ENCODE measurements at regions not wholly inside any gene's neighbourhood (a gene's known extent, or its start where the extent isn't known, plus 50 kb on each side); places are given as distances from the start of the nearest gene placed in this dataset.
"Not testable (repeated sequence)": the region's sequence is repeated elsewhere in the genome, so short reads cannot be mapped to it uniquely, and the experiment has no call there.

DNA sequence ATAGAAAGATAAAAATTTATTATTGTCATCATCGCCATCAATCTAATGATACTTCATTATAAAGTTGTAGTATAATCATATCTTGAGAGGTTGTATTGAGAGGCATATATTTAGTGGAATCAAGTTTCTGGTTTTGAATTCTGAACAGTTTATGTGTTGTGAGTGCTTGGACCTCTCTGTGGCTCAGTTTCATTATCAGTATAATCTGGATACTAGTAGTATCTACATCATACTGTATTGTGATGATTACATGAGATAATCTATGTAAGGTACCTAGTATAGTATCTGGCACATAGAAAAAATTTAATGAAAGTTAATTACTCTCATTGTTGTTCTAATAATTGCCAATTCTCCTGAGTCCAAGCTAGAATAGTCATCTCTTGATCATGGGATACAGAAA is 161.2 kb upstream of the UBQLN2 start:
- Histone ChIP-seq H3K4me1 (ENCODE audit: insufficient read depth, low read length) (peaks cover 5% of the 10 kb centered on the region), H3K4me3 (ENCODE audit: low read length) (no peak overlapping the region), H3K27me3 (ENCODE audit: control insufficient read depth in 1 of 2, insufficient read depth in 2 of 2, low read length in 2 of 2) (no peaks in the 10 kb centered on the region), H3K36me3 (ENCODE audit: insufficient read depth, low read length) (no peaks in the 10 kb centered on the region), H3K27ac (ENCODE audit: low read depth in 1 of 2, low read length in 2 of 2) (no peak overlapping the region), H3K9me3 (ENCODE audit: control insufficient read depth in 1 of 2, insufficient read depth in 1 of 2, low read length in 2 of 2) (no peaks in the 10 kb centered on the region)
- no peak for ATAC-seq (ENCODE audit: poor library complexity)
- no peak overlapping the region for H3K27ac Mint-ChIP-seq
- peaks cover 29% of the 10 kb centered on the region for H3K4me1 Mint-ChIP-seq (ENCODE audit: low read depth)
- no peaks in the 10 kb centered on the region for H3K9me3 Mint-ChIP-seq
- TF ChIP-seq, protein P1, sequence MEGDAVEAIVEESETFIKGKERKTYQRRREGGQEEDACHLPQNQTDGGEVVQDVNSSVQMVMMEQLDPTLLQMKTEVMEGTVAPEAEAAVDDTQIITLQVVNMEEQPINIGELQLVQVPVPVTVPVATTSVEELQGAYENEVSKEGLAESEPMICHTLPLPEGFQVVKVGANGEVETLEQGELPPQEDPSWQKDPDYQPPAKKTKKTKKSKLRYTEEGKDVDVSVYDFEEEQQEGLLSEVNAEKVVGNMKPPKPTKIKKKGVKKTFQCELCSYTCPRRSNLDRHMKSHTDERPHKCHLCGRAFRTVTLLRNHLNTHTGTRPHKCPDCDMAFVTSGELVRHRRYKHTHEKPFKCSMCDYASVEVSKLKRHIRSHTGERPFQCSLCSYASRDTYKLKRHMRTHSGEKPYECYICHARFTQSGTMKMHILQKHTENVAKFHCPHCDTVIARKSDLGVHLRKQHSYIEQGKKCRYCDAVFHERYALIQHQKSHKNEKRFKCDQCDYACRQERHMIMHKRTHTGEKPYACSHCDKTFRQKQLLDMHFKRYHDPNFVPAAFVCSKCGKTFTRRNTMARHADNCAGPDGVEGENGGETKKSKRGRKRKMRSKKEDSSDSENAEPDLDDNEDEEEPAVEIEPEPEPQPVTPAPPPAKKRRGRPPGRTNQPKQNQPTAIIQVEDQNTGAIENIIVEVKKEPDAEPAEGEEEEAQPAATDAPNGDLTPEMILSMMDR (IDR thresholded peaks at IDR 0.05): no peak
- ChIA-PET POLR2A (no interaction called here), CTCF (no interaction called here)
- intact Hi-C loops (cut with DNase I, micrococcal nuclease): no loop called here
- H3K4me3 Mint-ChIP-seq: no peak overlapping the region
- peaks cover 4% of the 10 kb centered on the region for H3K36me3 Mint-ChIP-seq (ENCODE audit: low read depth)
- DNase-seq: no peak
- H3K27me3 Mint-ChIP-seq: no peaks in the 10 kb centered on the region

DNA sequence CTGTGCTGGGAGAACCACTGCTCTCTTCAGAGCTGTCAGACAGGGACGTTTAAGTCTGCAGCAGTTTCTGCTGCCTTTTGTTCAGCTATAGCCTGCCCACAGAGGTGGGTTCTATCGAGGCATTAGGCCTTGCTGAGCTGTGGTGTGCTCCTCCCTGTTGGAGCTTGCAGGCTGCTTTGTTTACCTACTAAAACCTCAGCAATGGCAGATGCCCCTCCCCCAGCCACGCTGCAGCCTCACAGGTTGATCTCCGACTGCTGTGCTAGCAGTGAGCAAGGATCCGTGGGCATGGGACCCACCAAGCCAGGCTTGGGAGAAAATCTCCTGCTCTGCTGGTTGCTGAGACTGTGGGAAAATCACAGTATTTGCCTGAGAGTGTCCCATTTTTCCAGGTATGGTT is 133.8 kb upstream of the UBQLN2 start:
- peak in 1 of 14 experiments; percentile 32 for DNase-seq
- H3K27ac Mint-ChIP-seq: no peak overlapping the region
- H3K4me1 Mint-ChIP-seq (ENCODE audit: low read depth): peaks cover 3% of the 10 kb centered on the region
- H3K4me3 ChIP-seq (ENCODE audit: low read length): no peak overlapping the region
- no peaks in the 10 kb centered on the region for H3K27me3 Mint-ChIP-seq
- H3K4me1 ChIP-seq (ENCODE audit: insufficient read depth, low read length): peaks cover 4% of the 10 kb centered on the region
- ATAC-seq (ENCODE audit: poor library complexity): no peak
- H3K36me3 Mint-ChIP-seq (ENCODE audit: low read depth): peaks cover 14% of the 10 kb centered on the region
- TF ChIP-seq, protein P1 (IDR thresholded peaks at IDR 0.05): no peak
- H3K27ac ChIP-seq (ENCODE audit: low read depth in 1 of 2, low read length in 2 of 2): no peak overlapping the region
- H3K9me3 ChIP-seq (ENCODE audit: control insufficient read depth in 1 of 2, insufficient read depth in 1 of 2, low read length in 2 of 2): no peaks in the 10 kb centered on the region
- H3K27me3 ChIP-seq (ENCODE audit: control insufficient read depth in 1 of 2, insufficient read depth in 2 of 2, low read length in 2 of 2): no peaks in the 10 kb centered on the region
- intact Hi-C loops (cut with DNase I, micrococcal nuclease): no loop called here
- no peaks in the 10 kb centered on the region for H3K9me3 Mint-ChIP-seq
- POLR2A ChIA-PET: no interaction called here
- H3K36me3 ChIP-seq (ENCODE audit: insufficient read depth, low read length): no peaks in the 10 kb centered on the region
- no peak overlapping the region for H3K4me3 Mint-ChIP-seq
- CTCF ChIA-PET: no interaction called here

DNA sequence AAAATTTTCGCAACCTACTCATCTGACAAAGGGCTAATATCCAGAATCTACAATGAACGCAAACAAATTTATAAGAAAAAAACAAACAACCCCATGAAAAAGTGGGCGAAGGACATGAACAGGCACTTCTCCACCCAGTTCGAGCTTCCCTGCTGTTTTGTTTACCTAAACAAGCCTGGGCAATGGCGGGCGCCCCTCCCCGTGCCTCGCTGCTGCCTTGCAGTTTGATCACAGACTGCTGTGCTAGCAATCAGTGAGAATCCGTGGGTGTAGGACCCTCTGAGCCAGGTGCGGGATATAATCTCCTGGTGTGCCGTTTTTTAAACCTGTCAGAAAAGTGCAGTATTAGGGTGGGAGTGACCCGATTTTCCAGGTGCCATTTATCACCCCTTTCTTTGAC is 111.4 kb upstream of the UBQLN2 start:
- intact Hi-C loops (cut with DNase I, micrococcal nuclease); H3K27ac ChIP-seq (ENCODE audit: low read depth in 1 of 2, low read length in 2 of 2); ATAC-seq (ENCODE audit: poor library complexity); DNase-seq; CTCF ChIA-PET; H3K4me3 ChIP-seq (ENCODE audit: low read length); H3K27me3 ChIP-seq (ENCODE audit: control insufficient read depth in 1 of 2, insufficient read depth in 2 of 2, low read length in 2 of 2); H3K4me3 Mint-ChIP-seq; H3K4me1 Mint-ChIP-seq (ENCODE audit: low read depth); H3K9me3 ChIP-seq (ENCODE audit: control insufficient read depth in 1 of 2, insufficient read depth in 1 of 2, low read length in 2 of 2); H3K9me3 Mint-ChIP-seq; H3K27me3 Mint-ChIP-seq; H3K27ac Mint-ChIP-seq; POLR2A ChIA-PET; H3K4me1 ChIP-seq (ENCODE audit: insufficient read depth, low read length); H3K36me3 ChIP-seq (ENCODE audit: insufficient read depth, low read length): not testable (repeated sequence)
- peaks cover 20% of the 10 kb centered on the region for H3K36me3 Mint-ChIP-seq (ENCODE audit: low read depth)

DNA sequence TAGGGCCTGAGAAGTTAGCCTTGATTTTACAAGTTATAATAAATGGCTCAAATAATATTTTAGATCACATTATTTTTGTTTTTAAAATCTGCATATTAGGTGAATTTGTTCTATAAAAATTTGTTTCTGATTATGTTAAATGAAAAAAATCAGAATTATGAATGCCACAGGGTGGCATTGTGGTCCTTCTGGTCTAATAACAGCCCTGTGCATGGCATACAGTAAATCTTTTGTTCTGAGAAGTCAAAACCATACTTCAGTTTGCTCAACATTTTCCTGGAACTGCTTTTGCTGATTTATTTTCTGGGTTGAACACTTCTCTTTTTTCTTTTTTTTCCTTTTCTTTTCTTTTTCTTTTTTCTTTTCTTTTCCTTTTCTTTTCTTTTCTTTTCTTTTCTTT is 101.0 kb upstream of the UBQLN2 start:
- no peak for ATAC-seq (ENCODE audit: poor library complexity)
- peaks cover 4% of the 10 kb centered on the region for H3K9me3 Mint-ChIP-seq
- Histone ChIP-seq H3K27ac (ENCODE audit: low read depth in 1 of 2, low read length in 2 of 2) (no peak overlapping the region), H3K4me3 (ENCODE audit: low read length) (no peak overlapping the region), H3K9me3 (ENCODE audit: control insufficient read depth in 1 of 2, insufficient read depth in 1 of 2, low read length in 2 of 2) (peaks cover 0 to 5% of the 10 kb centered on the region in 2 experiments), H3K4me1 (ENCODE audit: insufficient read depth, low read length) (no peaks in the 10 kb centered on the region), H3K36me3 (ENCODE audit: insufficient read depth, low read length) (no peaks in the 10 kb centered on the region), H3K27me3 (ENCODE audit: control insufficient read depth in 1 of 2, insufficient read depth in 2 of 2, low read length in 2 of 2) (no peaks in the 10 kb centered on the region)
- ChIA-PET POLR2A (no interaction called here), CTCF (interaction anchor here (0.9 kb wide), 1 partner anchor 266 kb away, joined by 3 read pairs; no protein-coding TSS in a partner anchor)
- no peaks in the 10 kb centered on the region for H3K4me1 Mint-ChIP-seq (ENCODE audit: low read depth)
- peak in 1 of 14 experiments; percentile 9 for DNase-seq
- H3K4me3 Mint-ChIP-seq: no peak overlapping the region
- H3K36me3 Mint-ChIP-seq (ENCODE audit: low read depth): peaks cover 35% of the 10 kb centered on the region
- H3K27ac Mint-ChIP-seq: no peak overlapping the region
- intact Hi-C loops (cut with DNase I, micrococcal nuclease): loop anchor here (1.0 to 5.0 kb wide), 2 partner anchors 260 to 264 kb away; no protein-coding TSS in a partner anchor
- no peaks in the 10 kb centered on the region for H3K27me3 Mint-ChIP-seq
- TF ChIP-seq, protein P1 (IDR thresholded peaks at IDR 0.05): no peak
